ENCODE measurements at regions not wholly inside any gene's neighbourhood (a gene's known extent, or its start where the extent isn't known, plus 50 kb on each side); places are given as distances from the start of the nearest gene placed in this dataset.

GRCh38 chr2:64338108-64338507 lies 115.9 kb upstream of the LGALSL start:
- WGBS (ENCODE audit: insufficient coverage) = 100% methylated on average over 1 of the region's 4 CpGs
- no peak for TF ChIP-seq CTCF (IDR thresholded peaks at IDR 0.05)

GRCh38 chr2:64338910-64339500 lies 115.0 kb upstream of the LGALSL start:
- no peaks in the 10 kb centered on the region for H3K36me3 ChIP-seq (replicated peaks in 1 of 2; ENCODE audit: control insufficient read depth in 1 of 2, insufficient read depth in 2 of 2, low read length in 2 of 2)
- no peaks in the 10 kb centered on the region for H3K9me3 ChIP-seq (replicated peaks in 1 of 2; ENCODE audit: control insufficient read depth in 1 of 2, insufficient read depth in 1 of 2, low read length in 2 of 2)
- no peak overlapping the region for H3K4me3 Mint-ChIP-seq
- H3K9me3 Mint-ChIP-seq = peaks cover 2 to 9% (median 5%) of the 10 kb centered on the region in 7 donors
- H3K4me1 ChIP-seq (ENCODE audit: control insufficient read depth in 1 of 2, insufficient read depth in 2 of 2, low read length in 2 of 2) = no peaks in the 10 kb centered on the region
- no peak for DNase-seq
- H3K36me3 Mint-ChIP-seq = no peaks in the 10 kb centered on the region
- peaks cover 0 to 3% (median 1%) of the 10 kb centered on the region in 3 donors for H3K27me3 Mint-ChIP-seq (ENCODE audit: low read depth in 3 of 3)
- 80% methylated on average over 1 of the region's 5 CpGs for WGBS (ENCODE audit: insufficient coverage)
- intact Hi-C loops (cut with micrococcal nuclease) = loop anchor here in 1 of 2 donors (10.0 kb wide), 1 partner anchor 536 kb away; no protein-coding TSS in a partner anchor
- H3K27ac ChIP-seq (ENCODE audit: low read depth in 1 of 2, low read length in 2 of 2) = no peak overlapping the region
- H3K4me3 ChIP-seq (replicated peaks in 1 of 3; ENCODE audit: low read depth in 2 of 3, low read length in 3 of 3) = no peak overlapping the region
- no peak overlapping the region for H2AFZ ChIP-seq (ENCODE audit: insufficient read depth, low read depth, low read length, poor library complexity, severe bottlenecking)
- H3K4me1 Mint-ChIP-seq = no peaks in the 10 kb centered on the region
- no peak overlapping the region for H3K27ac Mint-ChIP-seq
- no peaks in the 10 kb centered on the region for H3K79me2 ChIP-seq (ENCODE audit: insufficient read depth, low read length)
- no peak for TF ChIP-seq CTCF (IDR thresholded peaks at IDR 0.05)
- H3K27me3 ChIP-seq (ENCODE audit: control insufficient read depth in 2 of 2, insufficient read depth in 2 of 2, low read length in 2 of 2) = no peaks in the 10 kb centered on the region
- H3K9ac ChIP-seq (ENCODE audit: insufficient read depth, low read length, poor library complexity, severe bottlenecking) = no peak overlapping the region
- H4K20me1 ChIP-seq (ENCODE audit: insufficient read depth, low read length) = no peaks in the 10 kb centered on the region
- H3K4me2 ChIP-seq (replicated peaks; ENCODE audit: extremely low read depth, low read length, poor library complexity, severe bottlenecking) = no peak overlapping the region

More at GRCh38 chr2:64338108-64338507, 115.9 kb upstream of the LGALSL start:
- H3K4me3 ChIP-seq (replicated peaks in 1 of 3; ENCODE audit: low read depth in 2 of 3, low read length in 3 of 3) = no peak overlapping the region
- H3K36me3 ChIP-seq (replicated peaks in 1 of 2; ENCODE audit: control insufficient read depth in 1 of 2, insufficient read depth in 2 of 2, low read length in 2 of 2) = no peaks in the 10 kb centered on the region
- Mint-ChIP-seq H3K36me3 (no peaks in the 10 kb centered on the region), H3K4me1 (no peaks in the 10 kb centered on the region), H3K9me3 (peaks cover 2 to 9% (median 5%) of the 10 kb centered on the region in 7 donors), H3K27ac (no peak overlapping the region), H3K27me3 (ENCODE audit: low read depth in 3 of 3) (peaks cover 0 to 3% (median 1%) of the 10 kb centered on the region in 3 donors), H3K4me3 (no peak overlapping the region)
- no peaks in the 10 kb centered on the region for H4K20me1 ChIP-seq (ENCODE audit: insufficient read depth, low read length)
- H2AFZ ChIP-seq (ENCODE audit: insufficient read depth, low read depth, low read length, poor library complexity, severe bottlenecking) = no peak overlapping the region
- H3K4me2 ChIP-seq (replicated peaks; ENCODE audit: extremely low read depth, low read length, poor library complexity, severe bottlenecking) = no peak overlapping the region
- H3K27ac ChIP-seq (ENCODE audit: low read depth in 1 of 2, low read length in 2 of 2) = no peak overlapping the region
- H3K27me3 ChIP-seq (ENCODE audit: control insufficient read depth in 2 of 2, insufficient read depth in 2 of 2, low read length in 2 of 2) = no peaks in the 10 kb centered on the region
- H3K9me3 ChIP-seq (replicated peaks in 1 of 2; ENCODE audit: control insufficient read depth in 1 of 2, insufficient read depth in 1 of 2, low read length in 2 of 2) = no peaks in the 10 kb centered on the region
- no peaks in the 10 kb centered on the region for H3K4me1 ChIP-seq (ENCODE audit: control insufficient read depth in 1 of 2, insufficient read depth in 2 of 2, low read length in 2 of 2)
- intact Hi-C loops (cut with micrococcal nuclease) = loop anchor here in 1 of 2 donors (10.0 kb wide), 1 partner anchor 537 kb away; no protein-coding TSS in a partner anchor
- no peak overlapping the region for H3K9ac ChIP-seq (ENCODE audit: insufficient read depth, low read length, poor library complexity, severe bottlenecking)
- no peak for DNase-seq
- H3K79me2 ChIP-seq (ENCODE audit: insufficient read depth, low read length) = no peaks in the 10 kb centered on the region
